ENCODE measurements at regions not wholly inside any gene's neighbourhood (a gene's known extent, or its start where the extent isn't known, plus 50 kb on each side); places are given as distances from the start of the nearest gene placed in this dataset.

DNA sequence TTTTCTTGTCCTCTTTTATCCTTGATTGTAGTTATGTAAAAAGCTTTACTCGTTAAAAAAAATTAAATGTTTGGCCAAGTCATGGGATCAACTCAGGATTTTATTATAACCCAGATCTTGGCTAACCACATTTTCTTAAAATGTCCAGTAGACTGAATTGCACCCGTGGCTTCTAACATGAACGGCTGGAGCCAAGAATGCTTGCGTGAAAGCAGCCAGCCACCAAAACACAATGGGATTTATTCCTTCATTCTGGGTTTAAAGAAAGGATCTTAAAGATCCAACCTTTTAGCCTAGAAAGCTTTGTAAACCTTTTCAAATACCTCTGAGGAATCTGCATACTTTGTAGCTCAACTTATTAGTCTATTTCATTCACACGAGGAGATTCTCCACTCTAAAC is 404.4 kb downstream of the USP25 start:
- no peak overlapping the region for H3K4me3 ChIP-seq
- H3K27ac ChIP-seq = no peak overlapping the region
- no peaks in the 10 kb centered on the region for H3K27me3 ChIP-seq
- no peaks in the 10 kb centered on the region for H3K4me1 ChIP-seq
- peaks cover 0 to 10% (median 0%) of the 10 kb centered on the region in 4 donors for H3K9me3 ChIP-seq
- H3K36me3 ChIP-seq = no peaks in the 10 kb centered on the region
- no peak for DNase-seq (ENCODE audit: low spot score in 2 of 2)
- TF ChIP-seq CTCF (IDR thresholded peaks at IDR 0.05) (no peak), POLR2A (IDR thresholded peaks at IDR 0.05) (no peak), EP300 (IDR thresholded peaks at IDR 0.05) (no peak)
- 57 to 58% methylated on average over 5 of the region's 5 CpGs for WGBS, 2 donors

- Histone ChIP-seq H3K27me3 (no peaks in the 10 kb centered on the region), H3K27ac (no peak overlapping the region), H3K4me3 (no peak overlapping the region), H3K36me3 (no peaks in the 10 kb centered on the region), H3K9me3 (peaks cover 0 to 3% (median 0%) of the 10 kb centered on the region in 4 donors), H3K4me1 (no peaks in the 10 kb centered on the region)
- 68 to 70% methylated on average over 1 of the region's 1 CpG for whole genome bisulfite sequencing, 2 donors
- no peak for DNase-seq (ENCODE audit: low spot score in 2 of 2)
- TF ChIP-seq POLR2A (IDR thresholded peaks at IDR 0.05) = no peak
- TF ChIP-seq CTCF (IDR thresholded peaks at IDR 0.05) = no peak
- TF ChIP-seq EP300 (IDR thresholded peaks at IDR 0.05) = no peak
Measured at GRCh38 chr21:16137106-16137505, 407.3 kb downstream of the USP25 start.

DNA sequence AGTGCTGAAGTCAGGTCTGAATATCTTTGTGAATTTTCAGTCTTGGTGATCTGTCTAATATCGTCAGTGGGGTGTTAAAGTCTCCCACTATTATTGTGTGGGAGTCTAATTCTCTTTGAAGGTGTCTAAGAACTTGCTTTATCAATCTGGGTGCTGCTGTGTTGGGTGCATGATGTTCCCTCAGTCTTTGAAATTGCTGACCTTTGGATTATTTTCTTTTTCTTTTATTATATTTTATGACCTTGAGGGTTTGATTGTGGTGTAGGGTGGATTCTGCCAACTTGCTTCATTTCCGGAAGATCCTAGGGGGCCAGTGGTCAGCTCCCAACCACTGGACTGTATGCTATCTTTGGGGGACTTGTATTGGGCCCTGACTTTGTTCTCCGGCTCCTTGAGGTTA is 415.3 kb downstream of the USP25 start:
- no peaks in the 10 kb centered on the region for H3K9me3 ChIP-seq
- 92 to 96% methylated on average over 3 of the region's 3 CpGs for WGBS, 2 donors
- TF ChIP-seq EP300 (IDR thresholded peaks at IDR 0.05) (no peak), CTCF (IDR thresholded peaks at IDR 0.05) (no peak), POLR2A (IDR thresholded peaks at IDR 0.05) (no peak)
- no peaks in the 10 kb centered on the region for H3K27me3 ChIP-seq
- no peaks in the 10 kb centered on the region for H3K36me3 ChIP-seq
- no peaks in the 10 kb centered on the region for H3K4me1 ChIP-seq
- no peak overlapping the region for H3K4me3 ChIP-seq
- no peak for DNase-seq (ENCODE audit: low spot score in 2 of 2)
- no peak overlapping the region for H3K27ac ChIP-seq

GRCh38 chr21:16145479-16145878 is 415.7 kb downstream of the USP25 start:
- no peak overlapping the region for H3K4me3 ChIP-seq
- TF ChIP-seq POLR2A (IDR thresholded peaks at IDR 0.05) = no peak
- H3K36me3 ChIP-seq = no peaks in the 10 kb centered on the region
- no peaks in the 10 kb centered on the region for H3K27me3 ChIP-seq
- DNase-seq (ENCODE audit: low spot score in 2 of 2) = no peak
- no peaks in the 10 kb centered on the region for H3K4me1 ChIP-seq
- no peak overlapping the region for H3K27ac ChIP-seq
- no peaks in the 10 kb centered on the region for H3K9me3 ChIP-seq
- 87 to 92% methylated on average over 6 to 7 of the region's 7 CpGs for WGBS, 2 donors

DNA sequence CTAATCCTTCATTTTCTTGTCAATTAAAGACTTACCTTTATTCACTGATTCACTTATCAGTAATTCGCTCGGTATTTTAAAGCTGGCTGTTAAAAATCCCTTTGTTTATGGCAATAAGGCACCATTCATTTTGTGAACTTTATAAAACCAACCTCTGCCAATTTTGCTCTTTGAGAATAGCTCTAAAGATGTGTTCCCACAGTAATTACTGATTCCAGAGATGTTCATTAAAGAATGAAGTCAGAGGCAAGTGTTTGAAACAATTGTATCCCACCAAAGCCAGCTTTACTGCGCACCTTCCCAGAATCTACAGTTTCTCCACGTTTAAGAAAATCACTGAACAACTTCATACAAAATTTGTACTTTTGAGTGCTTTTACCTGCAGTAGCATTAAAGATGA is 424.5 kb downstream of the USP25 start:
- Histone ChIP-seq H3K9me3 (no peaks in the 10 kb centered on the region), H3K27ac (no peak overlapping the region), H3K4me3 (no peak overlapping the region), H3K36me3 (no peaks in the 10 kb centered on the region), H3K4me1 (no peaks in the 10 kb centered on the region), H3K27me3 (no peaks in the 10 kb centered on the region)
- DNase-seq (ENCODE audit: low spot score in 2 of 2) = no peak
- 72 to 83% methylated on average over 4 of the region's 4 CpGs for WGBS, 2 donors
- TF ChIP-seq POLR2A (IDR thresholded peaks at IDR 0.05) (no peak), EP300 (IDR thresholded peaks at IDR 0.05) (no peak), CTCF (IDR thresholded peaks at IDR 0.05) (no peak)
